ENCODE measurements at regions not wholly inside any gene's neighbourhood (a gene's known extent, or its start where the extent isn't known, plus 50 kb on each side); places are given as distances from the start of the nearest gene placed in this dataset.

DNA sequence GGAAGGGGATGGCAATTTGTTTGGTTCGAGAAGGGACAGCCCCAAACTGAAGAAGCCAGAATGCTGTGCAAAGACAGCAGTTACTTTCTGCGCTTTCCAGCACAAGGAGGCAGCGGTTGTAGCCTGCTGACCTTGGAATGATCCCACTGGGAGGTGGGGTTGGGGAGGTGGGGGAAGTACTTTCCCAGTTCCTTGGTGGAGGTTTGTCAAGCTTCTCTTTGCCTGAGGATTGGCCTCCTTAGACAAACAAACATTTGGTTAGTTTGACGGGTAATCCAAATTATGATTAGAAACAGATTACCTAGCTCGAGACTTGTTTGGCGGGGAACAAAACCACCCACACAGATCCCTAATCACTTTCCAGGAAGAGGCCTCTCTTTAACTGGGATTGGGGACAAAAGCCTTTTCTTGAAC is 79.1 kb upstream of the EGLN3 start (continued):
- TF ChIP-seq, protein P1, sequence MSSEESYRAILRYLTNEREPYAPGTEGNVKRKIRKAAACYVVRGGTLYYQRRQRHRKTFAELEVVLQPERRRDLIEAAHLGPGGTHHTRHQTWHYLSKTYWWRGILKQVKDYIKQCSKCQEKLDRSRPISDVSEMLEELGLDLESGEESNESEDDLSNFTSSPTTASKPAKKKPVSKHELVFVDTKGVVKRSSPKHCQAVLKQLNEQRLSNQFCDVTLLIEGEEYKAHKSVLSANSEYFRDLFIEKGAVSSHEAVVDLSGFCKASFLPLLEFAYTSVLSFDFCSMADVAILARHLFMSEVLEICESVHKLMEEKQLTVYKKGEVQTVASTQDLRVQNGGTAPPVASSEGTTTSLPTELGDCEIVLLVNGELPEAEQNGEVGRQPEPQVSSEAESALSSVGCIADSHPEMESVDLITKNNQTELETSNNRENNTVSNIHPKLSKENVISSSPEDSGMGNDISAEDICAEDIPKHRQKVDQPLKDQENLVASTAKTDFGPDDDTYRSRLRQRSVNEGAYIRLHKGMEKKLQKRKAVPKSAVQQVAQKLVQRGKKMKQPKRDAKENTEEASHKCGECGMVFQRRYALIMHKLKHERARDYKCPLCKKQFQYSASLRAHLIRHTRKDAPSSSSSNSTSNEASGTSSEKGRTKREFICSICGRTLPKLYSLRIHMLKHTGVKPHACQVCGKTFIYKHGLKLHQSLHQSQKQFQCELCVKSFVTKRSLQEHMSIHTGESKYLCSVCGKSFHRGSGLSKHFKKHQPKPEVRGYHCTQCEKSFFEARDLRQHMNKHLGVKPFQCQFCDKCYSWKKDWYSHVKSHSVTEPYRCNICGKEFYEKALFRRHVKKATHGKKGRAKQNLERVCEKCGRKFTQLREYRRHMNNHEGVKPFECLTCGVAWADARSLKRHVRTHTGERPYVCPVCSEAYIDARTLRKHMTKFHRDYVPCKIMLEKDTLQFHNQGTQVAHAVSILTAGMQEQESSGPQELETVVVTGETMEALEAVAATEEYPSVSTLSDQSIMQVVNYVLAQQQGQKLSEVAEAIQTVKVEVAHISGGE (CRISPR knock-in tag; IDR thresholded peaks at IDR 0.05) = no peak
- TF ChIP-seq CBFA2T3 (IDR thresholded peaks at IDR 0.05) (no peak), EP300 (IDR thresholded peaks at IDR 0.05; ENCODE audit: low read length) (peak; percentile 53; the same call in 1 of the 2 replicates), ZNF699 (CRISPR knock-in tag; IDR thresholded peaks at IDR 0.05; ENCODE audit: insufficient replicate concordance) (no peak), PML (IDR thresholded peaks at IDR 0.05; ENCODE audit: low read length) (no peak), TBL1XR1 (IDR thresholded peaks at IDR 0.05; ENCODE audit: low read length in 2 of 2) (peak in 1 of 2 experiments; percentile 45; a peak in 1 of 4 replicates), TRIM24 (IDR thresholded peaks at IDR 0.05) (no peak), TOE1 (IDR thresholded peaks at IDR 0.05; ENCODE audit: borderline replicate concordance) (no peak), TOE1 (CRISPR knock-in tag; IDR thresholded peaks at IDR 0.05; ENCODE audit: borderline replicate concordance, low read depth) (no peak), ZNF174 (CRISPR knock-in tag; IDR thresholded peaks at IDR 0.05) (no peak), ZFPM2 (CRISPR knock-in tag; IDR thresholded peaks at IDR 0.05) (no peak)
- TF ChIP-seq, protein P2, sequence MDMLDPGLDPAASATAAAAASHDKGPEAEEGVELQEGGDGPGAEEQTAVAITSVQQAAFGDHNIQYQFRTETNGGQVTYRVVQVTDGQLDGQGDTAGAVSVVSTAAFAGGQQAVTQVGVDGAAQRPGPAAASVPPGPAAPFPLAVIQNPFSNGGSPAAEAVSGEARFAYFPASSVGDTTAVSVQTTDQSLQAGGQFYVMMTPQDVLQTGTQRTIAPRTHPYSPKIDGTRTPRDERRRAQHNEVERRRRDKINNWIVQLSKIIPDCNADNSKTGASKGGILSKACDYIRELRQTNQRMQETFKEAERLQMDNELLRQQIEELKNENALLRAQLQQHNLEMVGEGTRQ (CRISPR knock-in tag; IDR thresholded peaks at IDR 0.05) = no peak
- TF ChIP-seq, protein P3, sequence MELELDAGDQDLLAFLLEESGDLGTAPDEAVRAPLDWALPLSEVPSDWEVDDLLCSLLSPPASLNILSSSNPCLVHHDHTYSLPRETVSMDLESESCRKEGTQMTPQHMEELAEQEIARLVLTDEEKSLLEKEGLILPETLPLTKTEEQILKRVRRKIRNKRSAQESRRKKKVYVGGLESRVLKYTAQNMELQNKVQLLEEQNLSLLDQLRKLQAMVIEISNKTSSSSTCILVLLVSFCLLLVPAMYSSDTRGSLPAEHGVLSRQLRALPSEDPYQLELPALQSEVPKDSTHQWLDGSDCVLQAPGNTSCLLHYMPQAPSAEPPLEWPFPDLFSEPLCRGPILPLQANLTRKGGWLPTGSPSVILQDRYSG (tag; conservative IDR thresholded peaks at IDR 0.05; ENCODE audit: low read depth) = no peak
- TF ChIP-seq, protein P4, sequence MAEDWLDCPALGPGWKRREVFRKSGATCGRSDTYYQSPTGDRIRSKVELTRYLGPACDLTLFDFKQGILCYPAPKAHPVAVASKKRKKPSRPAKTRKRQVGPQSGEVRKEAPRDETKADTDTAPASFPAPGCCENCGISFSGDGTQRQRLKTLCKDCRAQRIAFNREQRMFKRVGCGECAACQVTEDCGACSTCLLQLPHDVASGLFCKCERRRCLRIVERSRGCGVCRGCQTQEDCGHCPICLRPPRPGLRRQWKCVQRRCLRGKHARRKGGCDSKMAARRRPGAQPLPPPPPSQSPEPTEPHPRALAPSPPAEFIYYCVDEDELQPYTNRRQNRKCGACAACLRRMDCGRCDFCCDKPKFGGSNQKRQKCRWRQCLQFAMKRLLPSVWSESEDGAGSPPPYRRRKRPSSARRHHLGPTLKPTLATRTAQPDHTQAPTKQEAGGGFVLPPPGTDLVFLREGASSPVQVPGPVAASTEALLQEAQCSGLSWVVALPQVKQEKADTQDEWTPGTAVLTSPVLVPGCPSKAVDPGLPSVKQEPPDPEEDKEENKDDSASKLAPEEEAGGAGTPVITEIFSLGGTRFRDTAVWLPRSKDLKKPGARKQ (CRISPR knock-in tag; IDR thresholded peaks at IDR 0.05) = no peak
- TF ChIP-seq, protein P5, sequence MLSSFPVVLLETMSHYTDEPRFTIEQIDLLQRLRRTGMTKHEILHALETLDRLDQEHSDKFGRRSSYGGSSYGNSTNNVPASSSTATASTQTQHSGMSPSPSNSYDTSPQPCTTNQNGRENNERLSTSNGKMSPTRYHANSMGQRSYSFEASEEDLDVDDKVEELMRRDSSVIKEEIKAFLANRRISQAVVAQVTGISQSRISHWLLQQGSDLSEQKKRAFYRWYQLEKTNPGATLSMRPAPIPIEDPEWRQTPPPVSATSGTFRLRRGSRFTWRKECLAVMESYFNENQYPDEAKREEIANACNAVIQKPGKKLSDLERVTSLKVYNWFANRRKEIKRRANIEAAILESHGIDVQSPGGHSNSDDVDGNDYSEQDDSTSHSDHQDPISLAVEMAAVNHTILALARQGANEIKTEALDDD (IDR thresholded peaks at IDR 0.05) = peak; percentile 95
- TF ChIP-seq, protein P6, sequence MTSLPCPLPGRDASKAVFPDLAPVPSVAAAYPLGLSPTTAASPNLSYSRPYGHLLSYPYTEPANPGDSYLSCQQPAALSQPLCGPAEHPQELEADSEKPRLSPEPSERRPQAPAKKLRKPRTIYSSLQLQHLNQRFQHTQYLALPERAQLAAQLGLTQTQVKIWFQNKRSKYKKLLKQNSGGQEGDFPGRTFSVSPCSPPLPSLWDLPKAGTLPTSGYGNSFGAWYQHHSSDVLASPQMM (CRISPR knock-in tag; IDR thresholded peaks at IDR 0.05) = no peak
- TF ChIP-seq, protein P7, sequence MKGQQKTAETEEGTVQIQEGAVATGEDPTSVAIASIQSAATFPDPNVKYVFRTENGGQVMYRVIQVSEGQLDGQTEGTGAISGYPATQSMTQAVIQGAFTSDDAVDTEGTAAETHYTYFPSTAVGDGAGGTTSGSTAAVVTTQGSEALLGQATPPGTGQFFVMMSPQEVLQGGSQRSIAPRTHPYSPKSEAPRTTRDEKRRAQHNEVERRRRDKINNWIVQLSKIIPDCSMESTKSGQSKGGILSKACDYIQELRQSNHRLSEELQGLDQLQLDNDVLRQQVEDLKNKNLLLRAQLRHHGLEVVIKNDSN (CRISPR knock-in tag; IDR thresholded peaks at IDR 0.05) = no peak

Data from K562 (cell line).